IPS-18c (cell line): ENCODE measurements at regions not wholly inside any gene's neighbourhood (a gene's known extent, or its start where the extent isn't known, plus 50 kb on each side); places are given as distances from the start of the nearest gene placed in this dataset.
"Not testable (repeated sequence)": the region's sequence is repeated elsewhere in the genome, so short reads cannot be mapped to it uniquely, and the experiment has no call there.

Experiments used
- H3K4me3 ChIP-seq: 2 replicates; pipeline ENCODE4 v1.7.0; 2013; ENCODE audit warnings: low read depth, mild to moderate bottlenecking, low read length, moderate library complexity; ENCODE audit not compliant: insufficient read depth
- H3K9me3 ChIP-seq: one replicate; pipeline ENCODE4 v1.6.1; 2013; ENCODE audit warnings: mild to moderate bottlenecking, low read length, moderate library complexity; ENCODE audit not compliant: control insufficient read depth, insufficient read depth

- no peak overlapping the region for H3K4me3 ChIP-seq
Observed at GRCh38 chr12:88746386-88746785, 166.1 kb upstream of the KITLG start.

DNA sequence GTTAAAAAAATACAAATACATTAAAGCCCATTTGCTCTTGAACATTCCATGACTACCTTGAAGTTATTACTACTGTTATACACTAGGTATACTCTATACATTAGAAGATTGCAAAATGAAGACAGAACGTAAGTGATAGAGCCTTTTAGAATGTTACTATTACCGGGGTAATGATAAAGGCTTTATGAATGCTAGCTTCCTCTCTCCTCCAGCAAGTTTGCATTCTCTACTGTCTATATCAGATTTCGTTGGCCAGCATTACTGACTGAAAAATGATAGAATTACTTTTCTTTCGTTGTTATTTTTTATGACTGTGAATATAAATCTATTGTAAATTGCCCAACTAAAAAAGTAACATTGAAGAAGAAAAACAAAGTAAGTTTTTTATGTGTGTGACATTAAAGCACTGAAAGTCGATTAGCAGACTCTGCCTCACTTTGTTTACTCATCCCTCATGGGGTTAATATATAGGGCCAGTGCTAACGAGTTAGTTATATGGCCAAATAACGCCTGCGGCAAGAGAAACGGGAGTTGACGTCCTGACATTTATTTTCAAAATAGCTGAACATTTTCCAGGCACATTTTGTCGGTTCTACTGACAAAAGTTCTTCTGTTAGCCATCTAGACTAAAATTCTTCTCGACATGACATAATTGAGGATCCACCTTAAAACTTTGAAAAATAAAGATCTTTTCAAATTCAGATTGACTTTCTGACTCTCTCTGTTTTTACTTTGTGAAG is 163.8 kb upstream of the KITLG start:
- H3K4me3 ChIP-seq: no peak overlapping the region

More at GRCh38 chr12:88746386-88746785, 166.1 kb upstream of the KITLG start:
- H3K9me3 ChIP-seq: no peaks in the 10 kb centered on the region

DNA sequence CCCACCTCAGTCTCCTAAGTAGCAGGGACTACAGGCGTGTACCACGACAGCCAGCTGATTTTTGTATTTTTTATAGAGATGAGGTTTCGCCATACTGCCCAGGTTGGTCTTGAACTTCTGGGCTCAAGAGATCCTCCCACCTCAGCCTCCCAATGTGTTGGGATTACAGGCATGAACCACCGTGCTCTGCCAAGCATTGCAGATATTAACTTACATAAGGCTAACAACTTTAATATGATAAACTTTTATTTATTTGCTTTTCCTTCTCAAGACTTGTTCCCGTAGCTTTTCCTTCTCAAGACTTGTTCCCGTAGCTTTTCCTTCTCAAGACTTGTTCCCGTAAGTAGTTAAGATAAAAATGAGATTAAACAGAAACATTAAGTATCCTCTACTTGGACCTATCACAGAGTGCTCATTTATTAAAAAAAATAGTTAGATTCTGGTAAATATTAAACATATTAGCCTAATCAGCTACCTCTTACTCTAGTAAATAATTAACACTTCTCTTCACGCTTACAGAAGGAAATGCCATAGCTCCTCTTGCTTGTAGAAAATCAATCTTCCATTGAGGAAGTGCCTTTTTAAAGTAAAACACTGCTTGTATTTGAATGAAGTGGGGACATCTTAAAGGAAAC is 157.7 kb upstream of the KITLG start:
- Histone ChIP-seq H3K4me3 (no peak overlapping the region), H3K9me3 (no peaks in the 10 kb centered on the region)

More for the DNA sequence above, 163.8 kb upstream of the KITLG start:
- H3K9me3 ChIP-seq: no peaks in the 10 kb centered on the region

DNA sequence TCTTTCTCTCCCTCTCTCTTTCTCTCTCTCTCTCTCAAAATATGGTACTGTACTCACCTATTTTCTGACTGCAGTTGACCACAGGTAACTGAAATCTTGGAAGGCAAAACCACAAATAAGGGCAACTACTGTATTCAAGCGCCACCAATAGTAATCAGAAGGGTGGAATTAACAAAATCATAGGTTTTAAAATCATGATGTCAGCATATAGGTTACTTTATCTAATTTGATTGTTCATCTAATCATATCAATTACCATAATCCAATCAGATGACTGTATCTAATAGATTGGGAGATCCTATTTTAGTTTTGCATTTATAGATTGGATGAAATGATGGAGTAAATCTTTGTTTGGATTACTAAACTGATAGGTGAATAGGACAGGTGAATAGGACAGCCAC is 155.8 kb upstream of the KITLG start:
- no peaks in the 10 kb centered on the region for H3K9me3 ChIP-seq
- no peak overlapping the region for H3K4me3 ChIP-seq

- H3K9me3 ChIP-seq: no peaks in the 10 kb centered on the region
- no peak overlapping the region for H3K4me3 ChIP-seq
Observed at GRCh38 chr12:88733008-88733407, 152.7 kb upstream of the KITLG start.

GRCh38 chr12:88729196-88729595 is 148.9 kb upstream of the KITLG start:
- H3K4me3 ChIP-seq: no peak overlapping the region
- no peaks in the 10 kb centered on the region for H3K9me3 ChIP-seq

DNA sequence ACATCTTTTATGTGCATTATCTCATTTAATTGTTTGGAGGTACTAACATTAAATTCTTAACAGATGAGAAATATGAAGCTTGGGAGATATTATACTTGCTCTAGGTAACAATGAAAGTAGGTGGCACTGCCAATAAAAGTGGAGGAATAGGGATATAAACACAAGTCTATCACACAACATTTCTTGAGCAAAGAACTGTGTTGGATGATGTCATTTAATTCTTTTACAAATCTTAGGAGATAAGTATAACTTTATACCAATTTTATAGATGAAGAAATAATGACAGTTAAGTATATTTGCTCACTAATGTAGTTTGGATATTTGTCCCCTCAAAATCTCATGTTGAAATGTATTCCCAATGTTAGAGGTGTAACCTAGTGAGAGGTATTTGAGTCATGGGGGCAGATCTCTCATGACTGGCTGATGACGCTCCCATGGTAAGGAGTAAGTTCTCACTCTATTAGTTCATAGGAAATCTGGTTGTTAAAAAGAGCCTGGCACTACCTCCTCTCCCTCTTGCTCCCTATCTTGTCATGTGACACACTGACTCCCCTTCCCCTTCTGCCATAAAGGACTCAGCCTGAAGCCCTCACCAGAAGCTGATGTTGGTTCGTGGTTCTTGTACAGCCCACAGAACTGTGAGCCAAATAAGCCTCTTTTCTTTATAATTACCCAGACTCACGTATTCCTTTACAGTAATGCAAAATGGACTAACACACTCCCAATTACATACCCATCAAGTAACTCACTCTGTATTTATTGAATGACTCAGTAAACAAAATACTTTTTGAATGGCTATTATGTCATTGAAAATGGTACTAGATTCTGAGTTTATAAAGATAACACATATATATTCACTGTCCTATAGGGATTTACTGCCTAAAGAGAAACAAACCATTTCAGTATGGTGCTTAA is 146.8 kb upstream of the KITLG start:
- Histone ChIP-seq H3K4me3 (no peak overlapping the region), H3K9me3 (no peaks in the 10 kb centered on the region)

DNA sequence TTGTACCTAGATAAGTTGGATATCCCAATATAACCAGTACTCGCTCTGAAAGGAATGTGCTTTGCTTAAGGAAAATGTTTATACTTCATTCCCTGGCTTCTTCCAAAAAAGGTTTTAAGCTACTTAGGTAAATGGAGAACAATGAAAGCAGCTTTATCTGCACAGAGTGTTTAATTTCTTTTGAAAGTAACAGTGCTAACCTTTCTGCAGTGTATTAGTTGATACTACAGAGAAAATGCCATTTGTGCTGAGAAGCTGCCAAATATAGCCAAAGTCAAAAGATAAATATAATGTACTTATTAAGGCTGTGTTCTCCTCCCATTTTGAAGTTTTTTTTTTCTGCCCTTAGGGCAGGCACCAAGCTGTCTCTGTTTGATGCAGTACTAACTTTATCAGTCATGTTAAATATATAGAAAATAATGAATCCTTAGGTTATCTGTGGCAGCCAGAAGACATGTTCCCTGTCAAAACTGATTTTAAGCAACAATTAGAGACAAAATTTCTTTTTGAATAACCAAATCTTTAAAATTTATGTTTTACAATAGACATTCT is 145.4 kb upstream of the KITLG start:
- Histone ChIP-seq H3K9me3 (no peaks in the 10 kb centered on the region), H3K4me3 (no peak overlapping the region)

DNA sequence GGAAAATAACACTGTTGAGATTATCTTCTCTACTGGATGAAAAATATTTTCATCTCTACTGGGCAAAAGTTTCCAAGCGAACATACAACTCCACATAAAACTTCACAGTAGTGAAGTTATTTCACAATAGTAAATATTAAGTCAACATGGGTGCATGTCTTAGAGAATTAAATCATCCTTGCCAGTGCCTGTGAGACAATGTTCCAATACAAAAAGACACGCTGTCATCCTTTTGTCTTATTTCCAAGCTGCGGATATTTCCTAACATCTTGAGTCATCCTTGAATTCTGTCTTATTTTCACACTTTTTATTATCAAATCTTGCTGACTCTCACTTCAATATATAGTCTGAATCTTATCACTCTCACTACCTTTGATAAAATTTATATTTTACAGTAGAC is 142.9 kb upstream of the KITLG start:
- no peaks in the 10 kb centered on the region for H3K9me3 ChIP-seq
- H3K4me3 ChIP-seq: no peak overlapping the region

DNA sequence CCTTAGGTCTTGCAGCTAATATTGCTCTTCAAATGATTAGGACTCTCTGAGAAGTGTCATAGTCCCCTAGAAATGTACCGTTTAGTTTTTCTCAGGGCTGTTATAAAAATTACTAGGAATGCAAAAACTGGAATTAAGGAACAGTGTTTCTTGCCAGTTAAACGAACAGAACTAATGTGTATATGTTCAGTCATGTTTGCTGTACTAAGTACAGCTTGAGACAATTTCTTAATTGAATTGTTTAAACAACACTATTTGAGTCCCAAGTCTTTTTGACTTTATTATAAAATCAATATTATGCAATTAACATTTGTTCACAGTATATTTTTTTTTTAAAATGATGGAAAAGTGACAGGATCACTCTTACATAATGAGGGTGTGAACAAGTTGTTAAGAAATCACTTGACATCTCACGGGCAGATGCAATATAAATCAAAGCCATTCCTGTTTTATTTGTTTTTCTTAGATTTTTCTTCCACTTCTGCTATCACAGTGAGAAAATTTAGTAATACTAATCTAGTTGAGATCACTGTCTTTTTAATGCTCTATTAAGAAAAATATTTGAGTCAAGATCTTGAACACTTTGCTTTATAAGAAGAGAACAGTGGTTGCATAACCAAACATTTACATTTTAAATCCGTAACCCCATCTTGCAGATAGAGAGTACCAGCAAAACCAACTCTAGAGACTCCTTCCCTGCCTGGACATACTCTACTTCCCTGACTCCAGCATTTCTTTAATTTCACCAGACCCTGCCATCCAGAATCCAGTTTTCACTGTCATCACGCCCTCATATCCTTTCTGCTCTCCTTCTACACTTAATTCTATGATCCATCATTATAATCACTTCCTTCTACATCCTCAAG is 140.7 kb upstream of the KITLG start:
- H3K9me3 ChIP-seq: no peaks in the 10 kb centered on the region
- no peak overlapping the region for H3K4me3 ChIP-seq

DNA sequence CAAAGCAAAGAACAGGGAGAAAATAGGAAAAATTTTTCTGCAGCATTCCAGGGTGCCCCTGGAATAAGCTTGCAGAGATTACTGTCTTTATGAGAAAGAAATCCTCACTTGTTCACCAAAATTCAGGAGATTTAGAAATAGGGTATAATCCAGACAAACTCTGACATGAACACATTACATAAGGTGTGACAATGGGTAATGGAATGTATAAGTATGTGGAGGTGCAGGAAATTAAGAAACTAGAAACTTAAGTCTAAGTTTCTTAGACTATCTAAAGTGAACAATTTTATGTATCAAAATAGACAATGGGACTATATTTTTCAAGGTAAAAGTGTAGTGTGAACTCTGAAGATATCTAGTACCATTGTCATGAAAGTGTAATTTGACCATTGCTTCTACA is 140.0 kb upstream of the KITLG start:
- no peaks in the 10 kb centered on the region for H3K9me3 ChIP-seq
- no peak overlapping the region for H3K4me3 ChIP-seq

GRCh38 chr12:88717188-88717587 is 136.9 kb upstream of the KITLG start:
- Histone ChIP-seq H3K4me3 (no peak overlapping the region), H3K9me3 (no peaks in the 10 kb centered on the region)

DNA sequence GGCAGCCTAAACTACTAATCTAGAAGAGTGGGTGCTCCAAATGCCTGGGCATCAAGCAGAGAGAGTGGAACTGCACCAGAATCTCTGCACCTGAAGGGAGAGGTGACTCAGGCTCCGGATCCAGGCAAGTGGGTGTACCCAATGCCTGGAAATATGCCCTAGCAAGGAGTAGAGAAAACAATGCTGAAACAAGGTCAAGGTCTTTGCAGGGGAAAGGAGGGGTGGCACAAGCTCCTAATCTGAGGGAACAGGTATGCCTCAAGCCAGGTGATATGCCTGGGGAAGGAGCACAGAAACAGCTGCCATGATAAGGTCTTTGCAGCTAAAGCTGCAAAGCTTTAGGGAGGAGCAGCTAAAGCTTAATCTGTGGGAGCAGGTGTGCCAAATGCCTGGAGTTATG is 136.0 kb upstream of the KITLG start:
- no peaks in the 10 kb centered on the region for H3K9me3 ChIP-seq
- no peak overlapping the region for H3K4me3 ChIP-seq

DNA sequence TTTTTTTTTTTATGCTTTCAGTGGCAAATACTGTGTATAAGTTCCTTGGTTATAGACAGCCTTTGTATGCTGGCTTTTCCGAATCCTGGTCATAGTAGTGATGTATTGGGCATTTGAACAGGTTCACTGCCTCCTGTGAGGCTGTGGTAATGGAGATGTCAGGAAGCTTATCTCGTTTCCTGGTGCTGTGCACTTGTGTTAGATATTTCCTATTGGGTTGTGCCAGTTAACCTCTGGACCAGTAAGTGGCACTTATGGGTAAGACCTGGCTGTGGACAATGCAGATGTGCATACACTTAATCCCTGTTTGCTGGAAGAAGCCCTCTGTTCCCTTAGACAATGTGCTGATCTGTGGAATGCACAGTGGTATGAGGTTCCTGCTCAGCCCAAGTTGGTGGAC is 135.4 kb upstream of the KITLG start:
- Histone ChIP-seq H3K9me3 (no peaks in the 10 kb centered on the region), H3K4me3 (no peak overlapping the region)

GRCh38 chr12:88714263-88714882 is 134.1 kb upstream of the KITLG start:
- not testable (repeated sequence) for H3K4me3 ChIP-seq, H3K9me3 ChIP-seq

GRCh38 chr12:88707800-88708199 is 127.5 kb upstream of the KITLG start:
- Histone ChIP-seq H3K9me3 (no peaks in the 10 kb centered on the region), H3K4me3 (no peak overlapping the region)
